ENCODE measurements at regions not wholly inside any gene's neighbourhood (a gene's known extent, or its start where the extent isn't known, plus 50 kb on each side); places are given as distances from the start of the nearest gene placed in this dataset.

DNA sequence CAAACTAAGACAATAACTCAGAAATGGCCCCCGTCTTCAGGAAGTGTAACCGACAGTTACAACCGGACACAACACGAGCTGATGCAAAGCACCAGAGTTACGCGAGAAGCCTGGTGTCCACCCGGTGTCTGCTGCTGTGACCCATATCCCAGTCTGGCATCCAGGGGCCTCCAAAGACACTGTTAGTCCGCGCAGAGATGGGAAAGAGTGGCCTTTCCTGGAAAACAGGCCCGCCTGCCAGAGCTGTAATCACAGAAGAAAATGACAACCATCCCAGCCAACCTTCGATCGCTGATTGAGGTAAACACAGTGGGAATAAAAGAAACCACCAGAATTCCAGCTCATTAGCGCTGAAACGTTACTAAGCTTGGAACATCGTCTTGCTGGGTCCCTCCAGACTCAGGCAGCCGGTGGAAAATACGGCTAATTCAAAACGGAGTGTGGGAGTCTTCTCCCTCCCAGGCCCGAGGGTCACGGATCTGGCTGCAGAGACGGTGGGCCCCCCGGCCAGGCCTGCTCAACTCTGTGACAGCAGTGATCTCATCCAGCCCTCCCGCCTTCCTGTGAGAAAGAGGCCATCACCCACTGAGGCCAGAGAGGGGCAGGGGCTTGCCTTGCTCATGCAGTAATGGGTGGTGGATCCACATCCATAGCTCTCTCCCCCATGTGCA is 273.9 kb upstream of the RTL1 start:
- intact Hi-C loops (cut with micrococcal nuclease) = no loop called here
- ATAC-seq = no peak
- no peak for DNase-seq

DNA sequence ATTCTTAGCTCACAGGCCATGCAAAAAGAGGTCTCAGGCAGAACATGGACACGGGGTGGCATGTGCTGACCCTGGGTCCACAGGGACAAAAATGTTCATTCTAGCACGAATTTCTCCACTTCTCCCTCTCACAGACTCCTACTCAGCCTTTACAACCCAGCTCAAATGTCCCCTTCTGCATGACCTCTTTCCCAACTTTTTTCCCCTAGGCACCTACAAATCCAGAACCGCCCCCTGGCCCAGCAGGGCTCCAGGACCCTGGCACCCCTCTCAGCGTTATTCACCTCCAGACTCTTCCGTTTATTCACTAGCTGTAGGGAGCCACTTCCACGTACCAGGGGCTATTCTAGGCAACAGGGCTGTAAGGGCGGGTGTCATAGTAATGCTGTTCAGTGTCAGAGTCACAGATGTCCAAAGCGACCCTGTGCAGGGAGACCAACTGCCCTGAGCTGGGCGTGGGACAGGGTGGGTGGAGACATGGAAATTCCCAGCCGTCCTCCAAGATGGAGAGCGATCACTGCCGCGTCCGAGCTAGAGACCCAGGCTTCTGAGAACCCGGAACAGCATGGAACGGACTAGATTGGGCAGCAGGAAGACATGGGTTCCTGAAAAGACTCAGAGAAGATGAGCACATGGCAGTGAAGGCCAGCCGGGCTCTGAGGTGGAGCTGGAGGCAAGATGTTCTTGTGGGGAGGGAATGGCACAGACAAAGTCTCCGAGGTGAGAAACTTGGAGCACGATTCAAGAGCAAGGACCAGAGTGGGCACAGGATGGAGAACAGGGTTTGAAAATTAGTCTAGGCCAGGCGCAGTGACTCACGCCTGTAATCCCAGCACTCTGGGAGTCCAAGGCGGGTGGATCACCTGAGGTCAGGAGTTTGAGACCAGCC is 274.9 kb upstream of the RTL1 start:
- DNase-seq (no peak), ATAC-seq (no peak)
- intact Hi-C loops (cut with micrococcal nuclease) = no loop called here

GRCh38 chr14:101179691-101180211 is 276.2 kb upstream of the RTL1 start:
- ATAC-seq (no peak), DNase-seq (no peak)
- intact Hi-C loops (cut with micrococcal nuclease) = no loop called here

DNA sequence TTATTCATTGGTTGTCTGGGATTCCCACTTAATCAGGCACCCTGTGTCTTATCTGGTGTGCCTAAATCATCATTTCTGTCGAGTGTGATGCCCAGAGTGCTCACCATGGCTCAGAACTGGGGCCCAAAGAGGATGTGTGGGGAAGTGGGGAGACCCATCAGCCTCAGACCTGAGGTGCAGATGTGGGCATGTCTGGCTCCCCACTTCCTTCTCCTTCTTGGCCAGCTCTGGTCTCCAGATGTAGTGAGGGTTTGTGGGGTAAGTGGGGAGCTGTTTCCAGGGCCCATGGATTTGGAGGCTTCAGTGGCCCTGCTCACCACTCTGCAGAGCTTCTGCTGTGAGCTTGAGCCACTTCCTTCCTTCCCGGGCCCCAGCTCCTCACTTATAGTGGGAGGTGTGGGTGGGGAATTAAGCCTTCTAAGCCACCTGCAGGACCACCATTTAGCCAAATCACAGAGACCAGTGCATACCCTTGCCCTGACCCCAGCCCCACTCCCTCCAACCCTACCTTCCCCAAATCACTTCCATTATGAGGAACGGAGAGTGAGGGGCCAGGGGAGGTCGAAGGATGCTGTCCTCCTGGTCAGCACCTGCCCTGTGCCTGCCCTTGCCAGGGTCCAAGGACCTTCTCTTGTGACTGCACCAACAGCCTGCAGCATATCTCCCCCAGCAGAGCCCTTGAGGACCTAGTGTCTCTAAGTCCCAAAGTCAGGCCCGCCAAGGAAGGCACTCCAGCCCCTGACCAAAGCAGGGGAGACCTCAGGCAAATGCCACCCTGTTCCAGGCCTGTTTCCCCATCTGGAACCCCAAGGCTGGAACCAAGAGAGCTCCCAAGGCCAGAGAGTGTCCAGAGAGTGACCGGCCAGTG is 278.2 kb upstream of the RTL1 start:
- DNase-seq = no peak

DNA sequence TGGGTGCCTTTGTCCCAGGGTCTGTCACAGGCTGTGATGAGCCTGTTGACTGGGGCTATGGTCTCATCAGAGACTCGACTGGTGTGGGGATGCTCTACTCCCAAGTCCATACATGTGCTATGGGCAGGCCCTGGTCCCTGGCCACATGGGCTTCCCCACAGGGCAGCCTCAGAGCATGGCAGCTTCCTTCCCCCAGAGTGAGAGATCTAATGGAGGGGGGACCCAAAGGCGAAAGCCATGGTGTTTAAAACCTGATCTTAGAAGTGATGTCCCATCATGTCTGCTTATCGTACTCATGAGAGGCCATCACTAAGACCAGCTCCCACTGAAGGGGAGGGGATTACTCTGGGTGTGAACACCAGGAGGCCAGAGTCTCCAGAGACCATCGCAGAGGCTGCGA is 279.0 kb upstream of the RTL1 start:
- no peak for ATAC-seq
- intact Hi-C loops (cut with micrococcal nuclease) = no loop called here

More for the DNA sequence above, 278.2 kb upstream of the RTL1 start:
- intact Hi-C loops (cut with micrococcal nuclease) = no loop called here
- no peak for ATAC-seq

DNA sequence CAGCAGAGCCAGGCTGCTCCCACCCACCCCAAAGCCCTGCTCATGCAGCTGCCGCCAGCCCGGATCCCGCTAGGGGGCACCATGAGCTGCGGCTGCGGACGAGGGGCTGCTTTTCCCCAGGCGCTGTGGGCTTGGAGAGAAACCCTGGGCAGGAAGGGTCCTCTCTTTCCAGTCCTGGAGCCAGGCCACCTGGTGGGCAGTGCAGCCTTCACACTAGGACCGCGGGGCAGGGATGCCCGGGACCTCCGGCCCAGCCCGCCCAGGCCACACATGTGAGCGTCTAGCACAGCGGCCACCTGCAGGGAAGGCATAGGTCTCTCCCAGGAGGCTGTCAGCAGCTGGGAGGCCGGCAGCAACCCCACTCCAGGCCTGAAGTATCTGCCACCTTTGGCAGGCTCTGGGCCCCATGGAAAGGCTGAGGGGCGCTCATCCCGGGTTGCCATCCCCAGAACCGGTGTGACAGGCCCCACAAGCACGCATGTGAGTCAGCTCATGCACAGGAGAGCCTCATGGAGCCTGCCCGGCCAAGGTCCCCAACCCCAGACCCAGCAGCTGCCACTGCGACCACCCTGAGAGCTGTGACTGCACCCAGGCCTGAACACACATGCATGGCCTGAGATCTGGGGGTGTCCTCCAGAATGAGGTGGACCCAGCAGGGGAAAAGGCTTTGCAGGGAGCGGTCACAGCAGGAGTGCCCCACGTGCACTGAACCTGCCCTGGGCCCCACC is 280.0 kb upstream of the RTL1 start:
- intact Hi-C loops (cut with micrococcal nuclease) = no loop called here
- ATAC-seq (no peak), DNase-seq (no peak)

More for the DNA sequence above, 279.0 kb upstream of the RTL1 start:
- no peak for DNase-seq

- DNase-seq (no peak), ATAC-seq (no peak)
- intact Hi-C loops (cut with micrococcal nuclease) = no loop called here
Measured at GRCh38 chr14:101184104-101184455, 280.6 kb upstream of the RTL1 start.

DNA sequence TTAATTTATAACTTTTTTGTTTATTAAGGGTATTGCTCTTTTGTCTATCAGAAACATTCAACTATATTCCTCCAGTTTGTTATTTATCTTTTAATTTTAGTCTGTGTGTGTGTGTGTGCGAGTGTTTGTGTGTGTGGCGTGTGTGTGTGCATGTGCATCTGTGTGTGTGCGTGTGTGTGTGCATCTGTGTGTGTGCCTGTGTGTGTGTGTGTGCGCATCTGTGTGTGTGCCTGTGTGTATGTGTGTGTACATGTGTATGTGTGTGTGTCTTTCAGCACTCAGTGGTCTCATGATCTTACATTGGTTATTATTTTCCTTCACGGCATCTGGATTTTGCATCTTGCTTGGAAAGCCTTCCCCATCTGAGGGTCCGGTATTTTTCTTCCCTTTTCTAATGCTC is 281.1 kb upstream of the RTL1 start:
- DNase-seq (no peak), ATAC-seq (no peak)
- intact Hi-C loops (cut with micrococcal nuclease) = no loop called here

DNA sequence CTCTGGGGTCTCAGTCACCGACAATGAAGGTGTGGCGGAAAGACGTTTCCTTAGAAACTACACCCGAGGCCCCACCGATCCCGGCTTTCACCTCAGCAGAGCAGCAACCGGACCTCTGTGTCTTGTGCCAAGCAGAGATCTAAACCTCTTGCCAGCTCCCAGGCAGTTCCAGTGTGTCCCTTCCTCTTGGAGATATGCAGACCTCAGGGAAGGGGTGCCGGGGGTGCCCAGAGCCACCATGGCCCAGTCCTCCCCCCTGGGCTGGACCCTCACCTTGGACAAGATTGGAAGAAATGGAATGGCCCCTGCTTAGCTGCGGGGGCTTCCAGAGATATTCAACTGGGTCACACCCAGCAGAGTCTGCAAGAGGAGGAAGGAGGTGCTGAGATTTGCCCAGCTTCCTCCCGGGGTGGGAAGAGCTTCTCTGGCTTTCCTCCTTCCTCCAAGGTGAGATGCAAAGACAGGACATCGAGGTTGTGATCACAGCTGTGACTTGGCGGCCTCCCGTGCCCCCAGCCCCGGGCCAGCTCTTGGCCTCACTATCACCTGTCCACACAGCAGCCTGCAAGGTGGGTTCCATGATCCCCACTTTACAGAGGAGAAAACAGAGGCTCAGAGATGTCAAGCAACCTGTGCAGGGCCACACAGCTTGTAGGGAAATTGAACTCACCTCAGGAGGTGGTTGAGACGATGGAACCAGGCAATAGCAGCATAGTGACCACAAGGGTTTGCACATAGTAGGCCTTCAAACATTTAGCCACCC is 281.7 kb upstream of the RTL1 start:
- no peak for DNase-seq
- intact Hi-C loops (cut with micrococcal nuclease) = no loop called here

DNA sequence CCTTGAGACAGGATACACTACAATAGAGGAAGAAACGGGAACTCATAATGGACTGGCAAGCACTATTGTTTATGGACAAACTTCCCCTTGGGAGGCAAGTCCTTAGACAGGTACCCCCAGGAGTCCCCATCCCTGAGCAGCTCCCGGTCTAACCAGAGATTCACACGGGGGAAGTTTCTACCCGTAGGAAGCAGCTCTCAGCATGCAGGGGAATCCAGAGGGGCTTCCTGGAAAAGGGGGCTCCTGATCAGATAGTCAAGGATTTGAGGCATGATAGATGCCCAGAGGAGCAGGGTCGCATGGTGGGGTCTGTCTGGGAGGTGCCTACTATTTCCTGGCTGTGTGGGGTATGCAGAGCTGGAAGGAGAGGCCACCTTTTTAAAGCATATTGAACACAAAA is 282.4 kb upstream of the RTL1 start:
- DNase-seq (no peak), ATAC-seq (no peak)
- intact Hi-C loops (cut with micrococcal nuclease) = no loop called here

More for the DNA sequence above, 281.7 kb upstream of the RTL1 start:
- no peak for ATAC-seq

- intact Hi-C loops (cut with micrococcal nuclease) = no loop called here
- no peak for ATAC-seq
- DNase-seq = no peak
Measured at GRCh38 chr14:101186544-101186943, 283.0 kb upstream of the RTL1 start.

DNA sequence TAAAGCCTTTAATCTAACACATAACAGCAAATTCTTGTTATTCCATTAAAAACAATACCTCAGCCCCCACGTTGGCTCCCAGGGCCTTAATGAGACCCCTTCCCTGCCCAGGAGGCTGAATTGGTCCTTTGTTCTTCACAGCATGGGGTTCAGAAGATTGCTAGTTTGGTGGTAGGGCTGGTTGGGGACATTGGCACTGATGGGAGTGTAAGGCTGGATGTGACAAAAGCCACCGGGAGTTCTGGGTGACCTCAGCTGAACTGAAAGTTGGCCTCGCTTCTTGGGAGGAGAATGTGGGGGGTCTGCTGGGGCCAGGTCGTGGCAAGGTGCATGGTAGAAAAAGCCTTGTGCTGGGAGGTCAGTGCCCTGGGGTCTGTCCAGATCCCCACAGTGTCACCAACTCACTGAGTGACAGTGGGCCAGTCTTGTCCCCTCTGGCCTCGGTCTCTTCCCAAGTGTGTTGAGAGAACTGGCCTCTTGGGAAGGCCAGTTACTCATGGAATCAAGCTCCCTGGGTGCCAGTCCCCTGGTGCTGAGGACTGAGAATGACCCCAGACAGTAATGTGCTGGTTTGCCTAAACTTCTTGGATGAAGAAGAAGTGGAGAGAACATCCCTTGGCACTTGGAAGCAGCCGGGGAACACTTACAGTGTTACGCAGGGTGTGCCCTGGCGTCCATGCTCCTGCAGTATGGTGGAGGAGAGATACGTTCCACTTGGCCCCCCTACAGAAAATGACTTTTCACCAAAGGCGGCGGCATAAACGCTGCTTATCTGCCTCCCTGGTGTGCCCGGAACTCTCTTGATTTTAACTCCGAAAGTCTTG is 283.7 kb upstream of the RTL1 start:
- ATAC-seq (no peak), DNase-seq (no peak)
- intact Hi-C loops (cut with micrococcal nuclease) = no loop called here

GRCh38 chr14:101187816-101188570 is 284.5 kb upstream of the RTL1 start:
- no peak for ATAC-seq
- intact Hi-C loops (cut with micrococcal nuclease) = no loop called here

DNA sequence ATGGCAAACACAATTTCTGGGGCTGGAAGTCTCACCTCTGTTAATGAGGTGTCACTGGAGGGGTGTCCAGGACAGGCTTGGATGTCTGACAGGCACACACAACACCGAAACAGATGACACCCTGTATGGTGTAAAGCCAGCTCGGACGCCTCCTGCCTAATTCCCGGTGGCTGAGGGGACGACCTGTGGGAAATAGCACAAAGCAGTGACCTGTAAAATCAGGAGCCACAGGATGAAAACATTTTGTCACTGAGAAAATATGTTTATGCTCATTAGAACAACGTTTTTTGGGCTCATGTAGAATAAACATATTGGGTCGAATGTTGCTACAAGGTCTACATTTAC is 285.0 kb upstream of the RTL1 start:
- ATAC-seq (no peak), DNase-seq (no peak)
- intact Hi-C loops (cut with micrococcal nuclease) = no loop called here

More at GRCh38 chr14:101187816-101188570, 284.5 kb upstream of the RTL1 start:
- DNase-seq = no peak

DNA sequence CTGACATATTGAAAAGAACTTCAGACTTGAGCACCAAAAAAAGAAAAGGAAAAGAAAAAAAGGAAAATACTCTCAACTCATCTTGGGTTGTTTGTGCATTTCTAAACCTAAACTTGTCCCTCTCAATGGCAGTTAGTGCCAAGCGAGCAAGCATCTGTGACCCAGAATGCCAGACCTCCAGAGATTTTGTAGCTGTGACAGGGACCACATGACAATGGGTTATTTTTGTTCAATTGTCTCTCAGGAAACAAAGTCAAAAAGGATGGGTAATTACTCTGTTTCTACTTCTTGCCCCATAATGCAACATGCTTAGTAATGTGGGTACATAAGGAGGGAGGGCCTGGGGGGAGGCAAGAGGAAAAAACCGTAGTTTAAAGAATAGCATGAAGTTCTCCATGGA is 285.7 kb upstream of the RTL1 start:
- intact Hi-C loops (cut with micrococcal nuclease) = no loop called here
- no peak for ATAC-seq
- no peak for DNase-seq

DNA sequence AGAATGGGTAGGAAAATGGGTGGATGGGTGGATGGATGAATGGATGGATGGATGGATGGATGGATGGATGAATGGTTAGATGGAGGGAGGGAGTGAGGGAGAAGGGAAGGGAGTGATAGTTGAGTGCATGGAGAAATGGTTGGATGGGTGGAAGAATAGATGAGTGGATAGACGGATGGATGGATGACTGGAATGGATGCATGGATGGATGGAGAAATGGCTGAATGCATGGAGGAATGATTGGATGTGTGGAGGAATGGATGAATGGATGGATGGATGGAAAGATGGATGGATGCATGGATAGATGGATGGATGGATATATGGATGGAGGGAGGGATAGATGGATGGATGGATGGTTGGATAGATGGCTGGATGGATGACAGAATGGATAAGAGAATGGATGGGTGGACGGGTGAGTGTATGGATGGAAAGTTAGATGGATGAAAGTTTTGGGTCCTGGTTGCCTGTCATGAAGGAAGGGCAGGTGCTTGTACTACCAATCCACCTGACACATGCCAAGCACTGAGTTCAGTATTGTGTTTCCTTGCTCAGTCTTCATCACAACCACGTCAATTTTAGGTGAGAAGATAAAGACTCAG is 286.5 kb upstream of the RTL1 start:
- intact Hi-C loops (cut with micrococcal nuclease) = no loop called here
- DNase-seq = no peak
- no peak for ATAC-seq
